ENCODE measurements at regions not wholly inside any gene's neighbourhood (a gene's known extent, or its start where the extent isn't known, plus 50 kb on each side); places are given as distances from the start of the nearest gene placed in this dataset.
A peak's percentile ranks its signal among the peaks of the same experiment; 100 is the strongest.

DNA sequence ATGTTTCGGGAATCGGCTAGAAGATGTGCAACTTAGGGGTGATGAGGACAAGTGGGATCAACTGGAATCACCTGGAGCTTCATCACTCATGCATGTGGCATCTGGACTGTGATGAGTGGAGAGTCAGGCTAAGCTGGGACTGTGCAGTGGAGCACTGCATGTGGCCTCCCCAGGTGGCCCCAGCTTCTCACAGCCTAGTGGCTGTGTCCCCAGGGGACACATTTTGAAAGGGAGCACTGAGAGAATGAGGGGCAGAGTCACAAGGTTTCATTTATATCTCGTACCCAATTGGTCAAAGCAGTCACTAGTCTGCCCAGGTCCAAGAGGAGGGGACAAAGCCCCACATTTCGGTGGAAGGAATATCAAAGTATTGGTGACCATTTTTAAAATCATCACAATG, 54.8 kb upstream of the TCF7L2 start (continued):
- TF ChIP-seq, protein P1, sequence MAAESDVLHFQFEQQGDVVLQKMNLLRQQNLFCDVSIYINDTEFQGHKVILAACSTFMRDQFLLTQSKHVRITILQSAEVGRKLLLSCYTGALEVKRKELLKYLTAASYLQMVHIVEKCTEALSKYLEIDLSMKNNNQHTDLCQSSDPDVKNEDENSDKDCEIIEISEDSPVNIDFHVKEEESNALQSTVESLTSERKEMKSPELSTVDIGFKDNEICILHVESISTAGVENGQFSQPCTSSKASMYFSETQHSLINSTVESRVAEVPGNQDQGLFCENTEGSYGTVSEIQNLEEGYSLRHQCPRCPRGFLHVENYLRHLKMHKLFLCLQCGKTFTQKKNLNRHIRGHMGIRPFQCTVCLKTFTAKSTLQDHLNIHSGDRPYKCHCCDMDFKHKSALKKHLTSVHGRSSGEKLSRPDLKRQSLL (tag by site-specific recombination; IDR thresholded peaks at IDR 0.05), result no peak
- no peak for TF ChIP-seq OVOL3 (tag by site-specific recombination; IDR thresholded peaks at IDR 0.05)
- peak; percentile 79 for TF ChIP-seq GLIS1 (tag by site-specific recombination; IDR thresholded peaks at IDR 0.05)
- no peak for TF ChIP-seq ZNF623 (tag by site-specific recombination; IDR thresholded peaks at IDR 0.05)
- TF ChIP-seq ZIC2 (tag by site-specific recombination; IDR thresholded peaks at IDR 0.05), result peak; percentile 65

DNA sequence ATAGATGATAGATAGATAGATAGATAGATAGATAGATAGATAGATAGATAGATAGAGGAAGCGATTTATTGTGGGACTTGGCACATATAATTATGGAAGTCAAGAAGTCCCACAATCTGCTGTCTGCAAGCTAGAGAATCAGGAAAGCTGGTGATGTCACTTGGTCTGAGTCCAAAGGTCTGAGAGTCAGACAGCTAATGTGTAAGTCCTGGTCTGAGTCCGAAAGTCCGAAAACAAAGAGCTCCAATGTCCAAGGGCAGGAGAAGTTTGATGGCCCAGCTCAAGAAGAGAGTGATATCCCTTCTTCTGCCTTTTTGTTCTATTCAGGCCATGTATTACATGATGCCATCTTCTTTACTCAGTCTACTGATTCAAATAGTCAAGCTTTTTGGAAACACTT, 53.8 kb upstream of the TCF7L2 start:
- CTCF ChIA-PET, result interaction anchor here (1.0 kb wide), 1 partner anchor 59 kb away, joined by 3 read pairs; no protein-coding TSS in a partner anchor
- Histone ChIP-seq H3K27ac (ENCODE audit: extremely low read depth, low read depth, low read length) (no peak overlapping the region), H3K9me3 (ENCODE audit: control insufficient read depth, insufficient read depth, low read depth, low read length) (no peaks in the 10 kb centered on the region), H3K36me3 (ENCODE audit: control insufficient read depth in 2 of 2, insufficient read depth in 1 of 2, low read length in 2 of 2) (no peaks in the 10 kb centered on the region), H3K4me1 (ENCODE audit: control insufficient read depth, insufficient read depth, low read length) (0 out of 2 replicates have a peak, but pooled peaks cover 6% of the 10 kb centered on the region), H3K4me3 (ENCODE audit: low read depth, low read length) (no peak overlapping the region)
- no peak for TF ChIP-seq ZNF791 (tag by site-specific recombination; IDR thresholded peaks at IDR 0.05)
- no peak for TF ChIP-seq ZNF776 (tag by site-specific recombination; IDR thresholded peaks at IDR 0.05; ENCODE audit: borderline replicate concordance)
- TF ChIP-seq HOXD13 (CRISPR knock-in tag; IDR thresholded peaks at IDR 0.05; ENCODE audit: borderline replicate concordance), result no peak
- no peak for TF ChIP-seq WT1 (tag by site-specific recombination; IDR thresholded peaks at IDR 0.05)
- no peak for TF ChIP-seq ZNF677 (tag by site-specific recombination; IDR thresholded peaks at IDR 0.05)
- no peak for TF ChIP-seq TCF7L2 (IDR thresholded peaks at IDR 0.05; ENCODE audit: borderline replicate concordance, low read depth, low read length)
- TF ChIP-seq, protein P2, sequence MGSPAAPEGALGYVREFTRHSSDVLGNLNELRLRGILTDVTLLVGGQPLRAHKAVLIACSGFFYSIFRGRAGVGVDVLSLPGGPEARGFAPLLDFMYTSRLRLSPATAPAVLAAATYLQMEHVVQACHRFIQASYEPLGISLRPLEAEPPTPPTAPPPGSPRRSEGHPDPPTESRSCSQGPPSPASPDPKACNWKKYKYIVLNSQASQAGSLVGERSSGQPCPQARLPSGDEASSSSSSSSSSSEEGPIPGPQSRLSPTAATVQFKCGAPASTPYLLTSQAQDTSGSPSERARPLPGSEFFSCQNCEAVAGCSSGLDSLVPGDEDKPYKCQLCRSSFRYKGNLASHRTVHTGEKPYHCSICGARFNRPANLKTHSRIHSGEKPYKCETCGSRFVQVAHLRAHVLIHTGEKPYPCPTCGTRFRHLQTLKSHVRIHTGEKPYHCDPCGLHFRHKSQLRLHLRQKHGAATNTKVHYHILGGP (tag by site-specific recombination; IDR thresholded peaks at IDR 0.05), result no peak
- no peak for TF ChIP-seq ZFP69B (tag by site-specific recombination; IDR thresholded peaks at IDR 0.05)
- TF ChIP-seq, protein P3, sequence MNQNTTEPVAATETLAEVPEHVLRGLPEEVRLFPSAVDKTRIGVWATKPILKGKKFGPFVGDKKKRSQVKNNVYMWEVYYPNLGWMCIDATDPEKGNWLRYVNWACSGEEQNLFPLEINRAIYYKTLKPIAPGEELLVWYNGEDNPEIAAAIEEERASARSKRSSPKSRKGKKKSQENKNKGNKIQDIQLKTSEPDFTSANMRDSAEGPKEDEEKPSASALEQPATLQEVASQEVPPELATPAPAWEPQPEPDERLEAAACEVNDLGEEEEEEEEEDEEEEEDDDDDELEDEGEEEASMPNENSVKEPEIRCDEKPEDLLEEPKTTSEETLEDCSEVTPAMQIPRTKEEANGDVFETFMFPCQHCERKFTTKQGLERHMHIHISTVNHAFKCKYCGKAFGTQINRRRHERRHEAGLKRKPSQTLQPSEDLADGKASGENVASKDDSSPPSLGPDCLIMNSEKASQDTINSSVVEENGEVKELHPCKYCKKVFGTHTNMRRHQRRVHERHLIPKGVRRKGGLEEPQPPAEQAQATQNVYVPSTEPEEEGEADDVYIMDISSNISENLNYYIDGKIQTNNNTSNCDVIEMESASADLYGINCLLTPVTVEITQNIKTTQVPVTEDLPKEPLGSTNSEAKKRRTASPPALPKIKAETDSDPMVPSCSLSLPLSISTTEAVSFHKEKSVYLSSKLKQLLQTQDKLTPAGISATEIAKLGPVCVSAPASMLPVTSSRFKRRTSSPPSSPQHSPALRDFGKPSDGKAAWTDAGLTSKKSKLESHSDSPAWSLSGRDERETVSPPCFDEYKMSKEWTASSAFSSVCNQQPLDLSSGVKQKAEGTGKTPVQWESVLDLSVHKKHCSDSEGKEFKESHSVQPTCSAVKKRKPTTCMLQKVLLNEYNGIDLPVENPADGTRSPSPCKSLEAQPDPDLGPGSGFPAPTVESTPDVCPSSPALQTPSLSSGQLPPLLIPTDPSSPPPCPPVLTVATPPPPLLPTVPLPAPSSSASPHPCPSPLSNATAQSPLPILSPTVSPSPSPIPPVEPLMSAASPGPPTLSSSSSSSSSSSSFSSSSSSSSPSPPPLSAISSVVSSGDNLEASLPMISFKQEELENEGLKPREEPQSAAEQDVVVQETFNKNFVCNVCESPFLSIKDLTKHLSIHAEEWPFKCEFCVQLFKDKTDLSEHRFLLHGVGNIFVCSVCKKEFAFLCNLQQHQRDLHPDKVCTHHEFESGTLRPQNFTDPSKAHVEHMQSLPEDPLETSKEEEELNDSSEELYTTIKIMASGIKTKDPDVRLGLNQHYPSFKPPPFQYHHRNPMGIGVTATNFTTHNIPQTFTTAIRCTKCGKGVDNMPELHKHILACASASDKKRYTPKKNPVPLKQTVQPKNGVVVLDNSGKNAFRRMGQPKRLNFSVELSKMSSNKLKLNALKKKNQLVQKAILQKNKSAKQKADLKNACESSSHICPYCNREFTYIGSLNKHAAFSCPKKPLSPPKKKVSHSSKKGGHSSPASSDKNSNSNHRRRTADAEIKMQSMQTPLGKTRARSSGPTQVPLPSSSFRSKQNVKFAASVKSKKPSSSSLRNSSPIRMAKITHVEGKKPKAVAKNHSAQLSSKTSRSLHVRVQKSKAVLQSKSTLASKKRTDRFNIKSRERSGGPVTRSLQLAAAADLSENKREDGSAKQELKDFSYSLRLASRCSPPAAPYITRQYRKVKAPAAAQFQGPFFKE (tag by site-specific recombination; IDR thresholded peaks at IDR 0.05; ENCODE audit: borderline replicate concordance), result no peak
- TF ChIP-seq, protein P4, sequence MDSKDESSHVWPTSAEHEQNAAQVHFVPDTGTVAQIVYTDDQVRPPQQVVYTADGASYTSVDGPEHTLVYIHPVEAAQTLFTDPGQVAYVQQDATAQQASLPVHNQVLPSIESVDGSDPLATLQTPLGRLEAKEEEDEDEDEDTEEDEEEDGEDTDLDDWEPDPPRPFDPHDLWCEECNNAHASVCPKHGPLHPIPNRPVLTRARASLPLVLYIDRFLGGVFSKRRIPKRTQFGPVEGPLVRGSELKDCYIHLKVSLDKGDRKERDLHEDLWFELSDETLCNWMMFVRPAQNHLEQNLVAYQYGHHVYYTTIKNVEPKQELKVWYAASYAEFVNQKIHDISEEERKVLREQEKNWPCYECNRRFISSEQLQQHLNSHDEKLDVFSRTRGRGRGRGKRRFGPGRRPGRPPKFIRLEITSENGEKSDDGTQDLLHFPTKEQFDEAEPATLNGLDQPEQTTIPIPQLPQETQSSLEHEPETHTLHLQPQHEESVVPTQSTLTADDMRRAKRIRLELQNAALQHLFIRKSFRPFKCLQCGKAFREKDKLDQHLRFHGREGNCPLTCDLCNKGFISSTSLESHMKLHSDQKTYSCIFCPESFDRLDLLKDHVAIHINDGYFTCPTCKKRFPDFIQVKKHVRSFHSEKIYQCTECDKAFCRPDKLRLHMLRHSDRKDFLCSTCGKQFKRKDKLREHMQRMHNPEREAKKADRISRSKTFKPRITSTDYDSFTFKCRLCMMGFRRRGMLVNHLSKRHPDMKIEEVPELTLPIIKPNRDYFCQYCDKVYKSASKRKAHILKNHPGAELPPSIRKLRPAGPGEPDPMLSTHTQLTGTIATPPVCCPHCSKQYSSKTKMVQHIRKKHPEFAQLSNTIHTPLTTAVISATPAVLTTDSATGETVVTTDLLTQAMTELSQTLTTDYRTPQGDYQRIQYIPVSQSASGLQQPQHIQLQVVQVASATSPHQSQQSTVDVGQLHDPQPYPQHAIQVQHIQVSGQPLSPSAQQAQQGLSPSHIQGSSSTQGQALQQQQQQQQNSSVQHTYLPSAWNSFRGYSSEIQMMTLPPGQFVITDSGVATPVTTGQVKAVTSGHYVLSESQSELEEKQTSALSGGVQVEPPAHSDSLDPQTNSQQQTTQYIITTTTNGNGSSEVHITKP (tag by site-specific recombination; IDR thresholded peaks at IDR 0.05), result no peak
- POLR2A ChIA-PET, result no interaction called here
